ENCODE measurements at regions not wholly inside any gene's neighbourhood (a gene's known extent, or its start where the extent isn't known, plus 50 kb on each side); places are given as distances from the start of the nearest gene placed in this dataset.

- no peak overlapping the region for H3K4me3 Mint-ChIP-seq
- CTCF ChIA-PET: no interaction called here
- H3K36me3 Mint-ChIP-seq (ENCODE audit: low read depth): no peaks in the 10 kb centered on the region
- H3K4me1 Mint-ChIP-seq: no peaks in the 10 kb centered on the region
- DNase-seq: no peak
- no peak overlapping the region for H3K27ac Mint-ChIP-seq
- peaks cover 11% of the 10 kb centered on the region for H3K27me3 Mint-ChIP-seq
- H3K9me3 Mint-ChIP-seq: peaks cover 6% of the 10 kb centered on the region
- POLR2A ChIA-PET: no interaction called here
These were observed 167.2 kb downstream of the TTLL2 start for GRCh38 chr6:167492100-167492449.

- ChIA-PET CTCF (no interaction called here), POLR2A (no interaction called here)
- Mint-ChIP-seq H3K9me3 (peaks cover 6% of the 10 kb centered on the region), H3K36me3 (ENCODE audit: low read depth) (no peaks in the 10 kb centered on the region), H3K27me3 (peaks cover 4% of the 10 kb centered on the region), H3K27ac (no peak overlapping the region), H3K4me1 (no peaks in the 10 kb centered on the region), H3K4me3 (no peak overlapping the region)
- DNase-seq: no peak
These were observed 168.4 kb downstream of the TTLL2 start for GRCh38 chr6:167493310-167493709.

- Mint-ChIP-seq H3K9me3 (peaks cover 6% of the 10 kb centered on the region), H3K27me3 (no peaks in the 10 kb centered on the region), H3K36me3 (ENCODE audit: low read depth) (no peaks in the 10 kb centered on the region), H3K27ac (no peak overlapping the region), H3K4me3 (no peak overlapping the region), H3K4me1 (no peaks in the 10 kb centered on the region)
- POLR2A ChIA-PET: no interaction called here
- CTCF ChIA-PET: no interaction called here
- no peak for DNase-seq
These were observed 169.3 kb downstream of the TTLL2 start for GRCh38 chr6:167493976-167494697.

- ChIA-PET CTCF (no interaction called here), POLR2A (no interaction called here)
- H3K4me3 Mint-ChIP-seq: no peak overlapping the region
- no peaks in the 10 kb centered on the region for H3K27me3 Mint-ChIP-seq
- H3K36me3 Mint-ChIP-seq (ENCODE audit: low read depth): no peaks in the 10 kb centered on the region
- H3K9me3 Mint-ChIP-seq: peaks cover 6% of the 10 kb centered on the region
- no peak overlapping the region for H3K27ac Mint-ChIP-seq
- no peak for DNase-seq
- H3K4me1 Mint-ChIP-seq: no peaks in the 10 kb centered on the region
These were observed 170.0 kb downstream of the TTLL2 start for GRCh38 chr6:167494698-167495435.

- Mint-ChIP-seq H3K36me3 (ENCODE audit: low read depth) (no peaks in the 10 kb centered on the region), H3K27ac (no peak overlapping the region), H3K4me1 (no peaks in the 10 kb centered on the region), H3K9me3 (peaks cover 6% of the 10 kb centered on the region), H3K4me3 (no peak overlapping the region), H3K27me3 (no peaks in the 10 kb centered on the region)
- CTCF ChIA-PET: no interaction called here
- no peak for DNase-seq
- POLR2A ChIA-PET: no interaction called here
These were observed 170.9 kb downstream of the TTLL2 start for GRCh38 chr6:167495506-167496401.

GRCh38 chr6:167496707-167497106 lies 171.8 kb downstream of the TTLL2 start:
- H3K9me3 Mint-ChIP-seq: peaks cover 6% of the 10 kb centered on the region
- no peak for DNase-seq
- no peaks in the 10 kb centered on the region for H3K4me1 Mint-ChIP-seq
- POLR2A ChIA-PET: no interaction called here
- H3K4me3 Mint-ChIP-seq: no peak overlapping the region
- no peaks in the 10 kb centered on the region for H3K36me3 Mint-ChIP-seq (ENCODE audit: low read depth)
- H3K27ac Mint-ChIP-seq: no peak overlapping the region
- H3K27me3 Mint-ChIP-seq: no peaks in the 10 kb centered on the region
- CTCF ChIA-PET: no interaction called here

- Mint-ChIP-seq H3K27me3 (no peaks in the 10 kb centered on the region), H3K9me3 (peaks cover 6% of the 10 kb centered on the region), H3K4me1 (no peaks in the 10 kb centered on the region), H3K36me3 (ENCODE audit: low read depth) (no peaks in the 10 kb centered on the region), H3K27ac (no peak overlapping the region), H3K4me3 (no peak overlapping the region)
- POLR2A ChIA-PET: no interaction called here
- DNase-seq: no peak
- CTCF ChIA-PET: no interaction called here
These were observed 172.7 kb downstream of the TTLL2 start for GRCh38 chr6:167497428-167498056.

- no peak for DNase-seq
- Mint-ChIP-seq H3K4me1 (no peaks in the 10 kb centered on the region), H3K9me3 (peaks cover 6% of the 10 kb centered on the region), H3K27ac (no peak overlapping the region), H3K4me3 (no peak overlapping the region), H3K36me3 (ENCODE audit: low read depth) (no peaks in the 10 kb centered on the region), H3K27me3 (no peaks in the 10 kb centered on the region)
- POLR2A ChIA-PET: no interaction called here
- CTCF ChIA-PET: no interaction called here
These were observed 174.3 kb downstream of the TTLL2 start for GRCh38 chr6:167499161-167499660.

GRCh38 chr6:167500961-167501360 lies 176.1 kb downstream of the TTLL2 start:
- Mint-ChIP-seq H3K27me3 (no peaks in the 10 kb centered on the region), H3K9me3 (no peaks in the 10 kb centered on the region), H3K4me3 (no peak overlapping the region), H3K36me3 (ENCODE audit: low read depth) (no peaks in the 10 kb centered on the region), H3K27ac (no peak overlapping the region), H3K4me1 (no peaks in the 10 kb centered on the region)
- CTCF ChIA-PET: no interaction called here
- DNase-seq: no peak
- POLR2A ChIA-PET: no interaction called here

- Mint-ChIP-seq H3K4me1 (no peaks in the 10 kb centered on the region), H3K36me3 (ENCODE audit: low read depth) (no peaks in the 10 kb centered on the region), H3K9me3 (no peaks in the 10 kb centered on the region), H3K27me3 (no peaks in the 10 kb centered on the region), H3K27ac (no peak overlapping the region), H3K4me3 (no peak overlapping the region)
- DNase-seq: no peak
- CTCF ChIA-PET: no interaction called here
- POLR2A ChIA-PET: no interaction called here
These were observed 177.0 kb downstream of the TTLL2 start for GRCh38 chr6:167501831-167502385.

GRCh38 chr6:167502471-167502870 lies 177.6 kb downstream of the TTLL2 start:
- H3K9me3 Mint-ChIP-seq: no peaks in the 10 kb centered on the region
- no peaks in the 10 kb centered on the region for H3K4me1 Mint-ChIP-seq
- POLR2A ChIA-PET: no interaction called here

GRCh38 chr6:167504385-167504961 lies 179.6 kb downstream of the TTLL2 start:
- no peak for DNase-seq
- ChIA-PET POLR2A (no interaction called here), CTCF (no interaction called here)
- Mint-ChIP-seq H3K9me3 (no peaks in the 10 kb centered on the region), H3K4me1 (no peaks in the 10 kb centered on the region), H3K36me3 (ENCODE audit: low read depth) (no peaks in the 10 kb centered on the region), H3K4me3 (no peak overlapping the region), H3K27me3 (no peaks in the 10 kb centered on the region), H3K27ac (no peak overlapping the region)

More at GRCh38 chr6:167502471-167502870, 177.6 kb downstream of the TTLL2 start:
- Mint-ChIP-seq H3K27me3 (no peaks in the 10 kb centered on the region), H3K4me3 (no peak overlapping the region), H3K27ac (no peak overlapping the region), H3K36me3 (ENCODE audit: low read depth) (no peaks in the 10 kb centered on the region)
- CTCF ChIA-PET: no interaction called here
- no peak for DNase-seq

- DNase-seq: no peak
- Mint-ChIP-seq H3K4me3 (no peak overlapping the region), H3K27ac (no peak overlapping the region), H3K27me3 (no peaks in the 10 kb centered on the region), H3K4me1 (no peaks in the 10 kb centered on the region), H3K36me3 (ENCODE audit: low read depth) (no peaks in the 10 kb centered on the region), H3K9me3 (no peaks in the 10 kb centered on the region)
- POLR2A ChIA-PET: no interaction called here
- CTCF ChIA-PET: no interaction called here
These were observed 180.3 kb downstream of the TTLL2 start for GRCh38 chr6:167505199-167505598.
